ENCODE measurements at regions not wholly inside any gene's neighbourhood (a gene's known extent, or its start where the extent isn't known, plus 50 kb on each side); places are given as distances from the start of the nearest gene placed in this dataset.

GRCh38 chr11:91086028-91086427, 863.2 kb upstream of the CHORDC1 start:
- POLR2A ChIA-PET: no interaction called here
- no peak for DNase-seq (ENCODE audit: extremely low spot score)
- TF ChIP-seq, protein P1, sequence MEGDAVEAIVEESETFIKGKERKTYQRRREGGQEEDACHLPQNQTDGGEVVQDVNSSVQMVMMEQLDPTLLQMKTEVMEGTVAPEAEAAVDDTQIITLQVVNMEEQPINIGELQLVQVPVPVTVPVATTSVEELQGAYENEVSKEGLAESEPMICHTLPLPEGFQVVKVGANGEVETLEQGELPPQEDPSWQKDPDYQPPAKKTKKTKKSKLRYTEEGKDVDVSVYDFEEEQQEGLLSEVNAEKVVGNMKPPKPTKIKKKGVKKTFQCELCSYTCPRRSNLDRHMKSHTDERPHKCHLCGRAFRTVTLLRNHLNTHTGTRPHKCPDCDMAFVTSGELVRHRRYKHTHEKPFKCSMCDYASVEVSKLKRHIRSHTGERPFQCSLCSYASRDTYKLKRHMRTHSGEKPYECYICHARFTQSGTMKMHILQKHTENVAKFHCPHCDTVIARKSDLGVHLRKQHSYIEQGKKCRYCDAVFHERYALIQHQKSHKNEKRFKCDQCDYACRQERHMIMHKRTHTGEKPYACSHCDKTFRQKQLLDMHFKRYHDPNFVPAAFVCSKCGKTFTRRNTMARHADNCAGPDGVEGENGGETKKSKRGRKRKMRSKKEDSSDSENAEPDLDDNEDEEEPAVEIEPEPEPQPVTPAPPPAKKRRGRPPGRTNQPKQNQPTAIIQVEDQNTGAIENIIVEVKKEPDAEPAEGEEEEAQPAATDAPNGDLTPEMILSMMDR (IDR thresholded peaks at IDR 0.05; ENCODE audit: control extremely low read depth, extremely low read depth, low read depth, missing control alignments): no peak
- CTCF ChIA-PET: no interaction called here

GRCh38 chr11:91082255-91082654, 859.4 kb upstream of the CHORDC1 start:
- TF ChIP-seq, protein P1 (IDR thresholded peaks at IDR 0.05; ENCODE audit: control extremely low read depth, extremely low read depth, low read depth, missing control alignments): no peak
- ChIA-PET CTCF (interaction anchor here (1.2 kb wide), 1 partner anchor 9 kb away, joined by 4 read pairs; no protein-coding TSS in a partner anchor), POLR2A (no interaction called here)
- DNase-seq (ENCODE audit: extremely low spot score): no peak

DNA sequence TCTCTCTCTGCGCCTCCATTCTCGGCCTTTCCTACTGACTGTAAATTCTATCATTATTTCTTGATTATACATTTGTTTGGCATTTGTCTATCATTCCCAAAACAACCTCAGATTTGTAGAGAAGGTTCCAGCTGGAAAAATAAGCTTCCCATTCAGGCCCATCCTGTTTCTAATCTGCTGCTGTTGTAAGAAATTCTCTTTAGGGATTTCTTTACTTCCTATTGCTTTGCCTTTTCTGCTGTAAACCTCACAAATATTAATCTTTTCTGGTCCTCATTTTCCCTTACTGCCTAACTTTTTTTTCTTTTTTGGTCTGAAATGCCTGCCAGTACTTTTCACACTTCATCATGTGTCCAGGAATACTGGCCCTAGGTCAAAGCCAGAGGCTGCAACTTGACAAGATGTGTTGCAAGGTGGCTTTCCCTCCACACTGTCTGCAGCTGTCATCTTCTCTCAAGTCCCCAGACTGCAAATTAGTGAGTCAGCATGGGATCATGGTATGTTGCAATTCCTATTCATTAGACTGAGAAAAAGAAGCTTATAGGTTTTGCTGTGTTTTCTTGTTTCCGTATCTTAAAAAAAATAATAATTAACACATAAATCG, 858.7 kb upstream of the CHORDC1 start:
- no peak for DNase-seq (ENCODE audit: extremely low spot score)
- ChIA-PET CTCF (interaction anchor here (1.2 to 1.5 kb wide), 2 partner anchors 10 to 11 kb away, joined by 3 to 4 read pairs; no protein-coding TSS in a partner anchor), POLR2A (no interaction called here)
- TF ChIP-seq, protein P1 (IDR thresholded peaks at IDR 0.05; ENCODE audit: control extremely low read depth, extremely low read depth, low read depth, missing control alignments): no peak

GRCh38 chr11:91078221-91078620, 855.4 kb upstream of the CHORDC1 start:
- DNase-seq (ENCODE audit: extremely low spot score): no peak
- POLR2A ChIA-PET: no interaction called here
- TF ChIP-seq, protein P1 (IDR thresholded peaks at IDR 0.05; ENCODE audit: control extremely low read depth, extremely low read depth, low read depth, missing control alignments): no peak
- CTCF ChIA-PET: no interaction called here

- POLR2A ChIA-PET: no interaction called here
- CTCF ChIA-PET: no interaction called here
- DNase-seq (ENCODE audit: extremely low spot score): no peak
- TF ChIP-seq, protein P1 (IDR thresholded peaks at IDR 0.05; ENCODE audit: control extremely low read depth, extremely low read depth, low read depth, missing control alignments): no peak
Measured at GRCh38 chr11:91075032-91075695, 852.3 kb upstream of the CHORDC1 start.

- no peak for DNase-seq (ENCODE audit: extremely low spot score)
- ChIA-PET CTCF (no interaction called here), POLR2A (no interaction called here)
- TF ChIP-seq, protein P1 (IDR thresholded peaks at IDR 0.05; ENCODE audit: control extremely low read depth, extremely low read depth, low read depth, missing control alignments): no peak
Measured at GRCh38 chr11:91067666-91068065, 844.8 kb upstream of the CHORDC1 start.

All from GM10248 (cell line).